ENCODE measurements at regions not wholly inside any gene's neighbourhood (a gene's known extent, or its start where the extent isn't known, plus 50 kb on each side); places are given as distances from the start of the nearest gene placed in this dataset.

- no peak for TF ChIP-seq CTCF (IDR thresholded peaks at IDR 0.05; ENCODE audit: low read depth, low read length)
- no peak for TF ChIP-seq EZH2phosphoT487 (IDR thresholded peaks at IDR 0.05; ENCODE audit: low read depth)
Measured at GRCh38 chr5:104646416-104646815, 1083.8 kb upstream of the NUDT12 start.
